ENCODE measurements at regions not wholly inside any gene's neighbourhood (a gene's known extent, or its start where the extent isn't known, plus 50 kb on each side); places are given as distances from the start of the nearest gene placed in this dataset.

GRCh38 chr3:24043168-24043567, 98.1 kb downstream of the NR1D2 start:
- ChIA-PET CTCF (ENCODE audit: partially characterized antibody) (interaction anchor here (0.6 to 2.3 kb wide), 7 partner anchors 13 to 349 kb away, joined by 3 to 8 read pairs (median 5); no protein-coding TSS in a partner anchor), POLR2A (ENCODE audit: partially characterized antibody) (no interaction called here)
- Histone ChIP-seq H4K5ac (ENCODE audit: insufficient read length, low read depth, low read length) (no peak overlapping the region), H2BK15ac (ENCODE audit: low read length) (no peak overlapping the region), H3K4me1 (replicated peaks in 1 of 4; ENCODE audit: control insufficient read depth in 3 of 4, insufficient read depth in 4 of 4, low read length in 3 of 4) (no peaks in the 10 kb centered on the region), H3K4me3 (ENCODE audit: extremely low read depth in 1 of 4, insufficient read depth in 2 of 4, low read depth in 3 of 4, low read length in 4 of 4) (no peak overlapping the region), H2BK20ac (ENCODE audit: low read length) (no peak overlapping the region), H2AFZ (ENCODE audit: low read length) (no peak overlapping the region), H3K9ac (replicated peaks in 1 of 4; ENCODE audit: extremely low read depth in 1 of 4, low read depth in 3 of 4, low read length in 3 of 4) (no peak overlapping the region), H2AK5ac (ENCODE audit: low read depth, low read length) (no peak overlapping the region), H2BK5ac (ENCODE audit: low read depth, low read length) (no peak overlapping the region), H4K8ac (ENCODE audit: extremely low read depth, insufficient read depth, low read length) (no peak overlapping the region), H3K79me2 (ENCODE audit: control insufficient read depth in 1 of 2, insufficient read depth in 2 of 2, low read length in 2 of 2) (no peaks in the 10 kb centered on the region), H2BK12ac (ENCODE audit: low read depth, low read length) (no peak overlapping the region), H3K56ac (replicated peaks; ENCODE audit: insufficient read length, low read depth, low read length) (no peak overlapping the region), H3K36me3 (ENCODE audit: control insufficient read depth in 2 of 4, insufficient read depth in 4 of 4, low read length in 3 of 4) (no peaks in the 10 kb centered on the region), H3K14ac (ENCODE audit: insufficient read length) (no peak overlapping the region), H3K79me1 (ENCODE audit: low read depth, low read length) (no peaks in the 10 kb centered on the region), H3K4me2 (ENCODE audit: insufficient read depth in 1 of 2, low read depth in 2 of 2, low read length in 2 of 2) (no peak overlapping the region), H3K23ac (ENCODE audit: insufficient read length) (no peak overlapping the region), H2BK120ac (replicated peaks; ENCODE audit: low read depth, low read length) (no peak overlapping the region), H4K91ac (replicated peaks; ENCODE audit: insufficient read length, low read length) (no peak overlapping the region), H4K20me1 (replicated peaks in 1 of 2; ENCODE audit: control insufficient read depth in 1 of 2, insufficient read depth in 2 of 2, low read length in 2 of 2) (no peaks in the 10 kb centered on the region), H3K27ac (ENCODE audit: low read depth, low read length) (no peak overlapping the region), H3K4ac (replicated peaks; ENCODE audit: insufficient read length, low read depth, low read length) (no peak overlapping the region), H3K23me2 (ENCODE audit: low read depth, low read length) (no peaks in the 10 kb centered on the region), H3K27me3 (replicated peaks in 1 of 4; ENCODE audit: control insufficient read depth in 3 of 4, extremely low read depth in 1 of 4, insufficient read depth in 3 of 4, low read length in 3 of 4) (no peaks in the 10 kb centered on the region), H3K18ac (ENCODE audit: extremely low read depth, low read length) (no peak overlapping the region), H3K9me3 (ENCODE audit: insufficient read depth in 2 of 2, low read depth in 1 of 2, low read length in 1 of 2) (no peaks in the 10 kb centered on the region)
- DNase-seq (ENCODE audit: low read depth in 1 of 2, low spot score in 2 of 2) (no peak), FAIRE-seq (no peak)
- WGBS, 2 experiments (ENCODE audit: extremely low coverage in 1 of 2, insufficient coverage in 1 of 2, insufficient read length in 1 of 2, insufficient replicate concordance in 2 of 2, low coverage in 1 of 2, low lambda C conversion rate in 2 of 2, missing lambda C conversion rate in 1 of 2) = 83% methylated on average over 4 of the region's 4 CpGs; no CpG with 5 or more reads in 1 of the 2 experiments
- TF ChIP-seq EGR1 (IDR thresholded peaks at IDR 0.05; ENCODE audit: borderline replicate concordance, low read depth, low read length) (no peak), SP4 (IDR thresholded peaks at IDR 0.05; ENCODE audit: low read length) (no peak), POU5F1 (IDR thresholded peaks at IDR 0.05; ENCODE audit: low read depth, low read length) (no peak), SP1 (IDR thresholded peaks at IDR 0.05; ENCODE audit: low read depth, low read length) (no peak), EZH2 (IDR thresholded peaks at IDR 0.05; ENCODE audit: low read depth, low read length, severe bottlenecking) (no peak), CBX8 (IDR thresholded peaks at IDR 0.05; ENCODE audit: borderline replicate concordance, low read depth, low read length) (no peak), POLR2AphosphoS5 (IDR thresholded peaks at IDR 0.05; ENCODE audit: low read depth, low read length) (no peak), CHD1 (IDR thresholded peaks at IDR 0.05; ENCODE audit: low read depth, low read length) (no peak), HDAC2 (IDR thresholded peaks at IDR 0.05; ENCODE audit: borderline replicate concordance in 1 of 2, low read depth in 2 of 2, low read length in 2 of 2) (no peak)
- TF ChIP-seq, protein P1, sequence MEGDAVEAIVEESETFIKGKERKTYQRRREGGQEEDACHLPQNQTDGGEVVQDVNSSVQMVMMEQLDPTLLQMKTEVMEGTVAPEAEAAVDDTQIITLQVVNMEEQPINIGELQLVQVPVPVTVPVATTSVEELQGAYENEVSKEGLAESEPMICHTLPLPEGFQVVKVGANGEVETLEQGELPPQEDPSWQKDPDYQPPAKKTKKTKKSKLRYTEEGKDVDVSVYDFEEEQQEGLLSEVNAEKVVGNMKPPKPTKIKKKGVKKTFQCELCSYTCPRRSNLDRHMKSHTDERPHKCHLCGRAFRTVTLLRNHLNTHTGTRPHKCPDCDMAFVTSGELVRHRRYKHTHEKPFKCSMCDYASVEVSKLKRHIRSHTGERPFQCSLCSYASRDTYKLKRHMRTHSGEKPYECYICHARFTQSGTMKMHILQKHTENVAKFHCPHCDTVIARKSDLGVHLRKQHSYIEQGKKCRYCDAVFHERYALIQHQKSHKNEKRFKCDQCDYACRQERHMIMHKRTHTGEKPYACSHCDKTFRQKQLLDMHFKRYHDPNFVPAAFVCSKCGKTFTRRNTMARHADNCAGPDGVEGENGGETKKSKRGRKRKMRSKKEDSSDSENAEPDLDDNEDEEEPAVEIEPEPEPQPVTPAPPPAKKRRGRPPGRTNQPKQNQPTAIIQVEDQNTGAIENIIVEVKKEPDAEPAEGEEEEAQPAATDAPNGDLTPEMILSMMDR (IDR thresholded peaks at IDR 0.05; ENCODE audit: control extremely low read depth in 1 of 3, insufficient read depth in 1 of 3, low read depth in 1 of 3, low read length in 3 of 3) = no peak
- TF ChIP-seq, protein P2, sequence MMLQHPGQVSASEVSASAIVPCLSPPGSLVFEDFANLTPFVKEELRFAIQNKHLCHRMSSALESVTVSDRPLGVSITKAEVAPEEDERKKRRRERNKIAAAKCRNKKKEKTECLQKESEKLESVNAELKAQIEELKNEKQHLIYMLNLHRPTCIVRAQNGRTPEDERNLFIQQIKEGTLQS (IDR thresholded peaks at IDR 0.05; ENCODE audit: insufficient read depth, low read depth, low read length) = no peak

Data from H1 (cell line).